GM12873 (cell line): ENCODE measurements at regions not wholly inside any gene's neighbourhood (a gene's known extent, or its start where the extent isn't known, plus 50 kb on each side); places are given as distances from the start of the nearest gene placed in this dataset.

ENCODE experiments used
- CTCF ChIP-seq: IDR thresholded peaks from 2 replicates; pipeline ENCODE4 v1.5.1; 2012; ENCODE audit warnings: low read depth, mild to moderate bottlenecking, moderate library complexity, low read length, control low read depth; ENCODE audit not compliant: insufficient read depth; ENCODE audit errors: missing control alignments

GRCh38 chr14:46433381-46433780 lies 218.2 kb downstream of the RPL10L start:
- no peak for TF ChIP-seq CTCF

GRCh38 chr14:46432516-46432915 lies 219.1 kb downstream of the RPL10L start:
- no peak for TF ChIP-seq CTCF

DNA sequence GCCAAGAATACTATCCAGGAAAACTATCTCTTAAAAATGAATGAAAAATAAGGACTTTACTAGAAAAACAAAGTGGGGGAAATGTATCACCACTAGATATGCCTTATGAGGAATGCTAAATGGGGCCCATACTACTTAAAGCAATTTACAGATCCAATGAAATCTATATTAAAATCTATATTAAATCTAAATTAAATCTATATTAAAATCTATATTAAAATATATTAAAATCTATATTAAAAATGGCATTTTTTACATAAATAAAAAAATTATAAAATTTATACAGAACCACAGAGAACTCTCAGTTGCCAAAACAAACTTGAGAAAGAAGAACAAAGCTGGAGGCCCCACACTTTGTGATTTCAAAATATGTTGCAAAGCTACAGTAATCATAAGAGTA lies 234.5 kb downstream of the RPL10L start:
- no peak for TF ChIP-seq CTCF

- no peak for TF ChIP-seq CTCF
Observed at GRCh38 chr14:46404865-46405811, 246.4 kb downstream of the RPL10L start.

DNA sequence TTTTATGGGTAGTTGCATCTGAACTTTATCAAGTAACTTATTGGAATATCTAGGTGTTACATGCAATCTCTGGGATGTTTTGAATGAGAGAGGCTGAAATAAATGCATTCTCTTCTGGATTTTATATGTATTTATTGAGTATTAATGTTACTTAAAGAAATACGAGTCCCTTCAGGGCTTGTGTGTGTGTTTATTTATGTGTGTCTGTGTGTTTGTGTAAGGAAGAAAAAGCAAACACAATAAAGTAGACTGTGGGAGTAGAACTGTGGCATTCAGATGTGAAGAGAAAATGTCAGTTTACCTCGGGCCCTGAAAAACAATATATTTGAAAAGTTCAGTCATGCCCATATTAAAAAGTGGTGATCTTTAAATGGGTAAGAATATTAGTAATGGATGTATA lies 250.5 kb downstream of the RPL10L start:
- TF ChIP-seq CTCF = no peak

- TF ChIP-seq CTCF = no peak
Observed at GRCh38 chr14:46399049-46399448, 252.5 kb downstream of the RPL10L start.

DNA sequence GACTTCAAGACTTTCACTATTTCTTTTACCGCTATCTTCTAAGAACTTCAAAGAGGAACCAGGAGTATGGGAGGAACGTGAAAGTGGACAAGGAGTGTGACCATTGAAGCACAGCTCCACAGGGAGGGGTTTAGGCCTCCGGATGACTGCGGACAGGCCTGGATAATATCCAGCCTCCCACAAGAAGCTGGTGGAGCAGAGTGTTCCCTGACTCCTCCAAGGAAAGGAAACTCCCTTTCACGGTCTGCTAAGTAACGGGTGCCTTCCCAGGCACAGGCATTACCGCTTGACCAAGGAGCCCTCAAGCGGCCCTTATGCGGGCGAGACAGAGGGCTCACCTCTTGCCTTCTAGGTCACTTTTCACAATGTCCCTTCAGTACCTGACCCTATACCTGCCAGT lies 267.0 kb downstream of the RPL10L start:
- no peak for TF ChIP-seq CTCF
